ENCODE measurements at regions not wholly inside any gene's neighbourhood (a gene's known extent, or its start where the extent isn't known, plus 50 kb on each side); places are given as distances from the start of the nearest gene placed in this dataset.

- DNase-seq (ENCODE audit: extremely low read depth in 1 of 2, low read depth in 1 of 2), result no peak
Observed at GRCh38 chr5:68734781-68735180, 359.0 kb upstream of the SLC30A5 start.

GRCh38 chr5:68738236-68738635, 355.6 kb upstream of the SLC30A5 start:
- DNase-seq (ENCODE audit: extremely low read depth in 1 of 2, low read depth in 1 of 2), result no peak

GRCh38 chr5:68738841-68739240, 355.0 kb upstream of the SLC30A5 start:
- DNase-seq (ENCODE audit: extremely low read depth in 1 of 2, low read depth in 1 of 2), result no peak

GRCh38 chr5:68739752-68740151, 354.1 kb upstream of the SLC30A5 start:
- no peak for DNase-seq (ENCODE audit: extremely low read depth in 1 of 2, low read depth in 1 of 2)

- no peak for DNase-seq (ENCODE audit: extremely low read depth in 1 of 2, low read depth in 1 of 2)
Observed at GRCh38 chr5:68740226-68740910, 353.4 kb upstream of the SLC30A5 start.

GRCh38 chr5:68744206-68744605, 349.6 kb upstream of the SLC30A5 start:
- DNase-seq (ENCODE audit: extremely low read depth in 1 of 2, low read depth in 1 of 2), result no peak

- DNase-seq (ENCODE audit: extremely low read depth in 1 of 2, low read depth in 1 of 2), result no peak
Observed at GRCh38 chr5:68745448-68745847, 348.4 kb upstream of the SLC30A5 start.

GRCh38 chr5:68746220-68746619, 347.6 kb upstream of the SLC30A5 start:
- DNase-seq (ENCODE audit: extremely low read depth in 1 of 2, low read depth in 1 of 2), result no peak

- no peak for DNase-seq (ENCODE audit: extremely low read depth in 1 of 2, low read depth in 1 of 2)
Observed at GRCh38 chr5:68746643-68747420, 347.0 kb upstream of the SLC30A5 start.

- no peak for DNase-seq (ENCODE audit: extremely low read depth in 1 of 2, low read depth in 1 of 2)
Observed at GRCh38 chr5:68747521-68747920, 346.3 kb upstream of the SLC30A5 start.

- DNase-seq (ENCODE audit: extremely low read depth in 1 of 2, low read depth in 1 of 2), result no peak
Observed at GRCh38 chr5:68748101-68748500, 345.7 kb upstream of the SLC30A5 start.

GRCh38 chr5:68749077-68749476, 344.7 kb upstream of the SLC30A5 start:
- DNase-seq (ENCODE audit: extremely low read depth in 1 of 2, low read depth in 1 of 2), result no peak

GRCh38 chr5:68749631-68750030, 344.2 kb upstream of the SLC30A5 start:
- no peak for DNase-seq (ENCODE audit: extremely low read depth in 1 of 2, low read depth in 1 of 2)

- no peak for DNase-seq (ENCODE audit: extremely low read depth in 1 of 2, low read depth in 1 of 2)
Observed at GRCh38 chr5:68751661-68752060, 342.2 kb upstream of the SLC30A5 start.

GRCh38 chr5:68754536-68754935, 339.3 kb upstream of the SLC30A5 start:
- no peak for DNase-seq (ENCODE audit: extremely low read depth in 1 of 2, low read depth in 1 of 2)

GRCh38 chr5:68755293-68755692, 338.5 kb upstream of the SLC30A5 start:
- DNase-seq (ENCODE audit: extremely low read depth in 1 of 2, low read depth in 1 of 2), result no peak

- DNase-seq (ENCODE audit: extremely low read depth in 1 of 2, low read depth in 1 of 2), result no peak
Observed at GRCh38 chr5:68757006-68757405, 336.8 kb upstream of the SLC30A5 start.

GRCh38 chr5:68757626-68758212, 336.1 kb upstream of the SLC30A5 start:
- no peak for DNase-seq (ENCODE audit: extremely low read depth in 1 of 2, low read depth in 1 of 2)

GRCh38 chr5:68759593-68759992, 334.2 kb upstream of the SLC30A5 start:
- DNase-seq (ENCODE audit: extremely low read depth in 1 of 2, low read depth in 1 of 2), result no peak

- DNase-seq (ENCODE audit: extremely low read depth in 1 of 2, low read depth in 1 of 2), result no peak
Observed at GRCh38 chr5:68762201-68762600, 331.6 kb upstream of the SLC30A5 start.

- no peak for DNase-seq (ENCODE audit: extremely low read depth in 1 of 2, low read depth in 1 of 2)
Observed at GRCh38 chr5:68766952-68767464, 326.8 kb upstream of the SLC30A5 start.

GRCh38 chr5:68770551-68770950, 323.3 kb upstream of the SLC30A5 start:
- no peak for DNase-seq (ENCODE audit: extremely low read depth in 1 of 2, low read depth in 1 of 2)
